WI38 (cell line): ENCODE measurements at regions not wholly inside any gene's neighbourhood (a gene's known extent, or its start where the extent isn't known, plus 50 kb on each side); places are given as distances from the start of the nearest gene placed in this dataset.

Experiments used
- H3K4me3 ChIP-seq: 2 replicates; pipeline ENCODE4 v1.5.1; 2011; ENCODE audit warnings: low read depth, mild to moderate bottlenecking, control low read depth, low read length
- TF ChIP-seq, protein P1 (sequence below): IDR thresholded peaks from 2 replicates; pipeline ENCODE4 v1.5.1; 2012; ENCODE audit warnings: low read depth, mild to moderate bottlenecking, control low read depth, low read length

DNA sequence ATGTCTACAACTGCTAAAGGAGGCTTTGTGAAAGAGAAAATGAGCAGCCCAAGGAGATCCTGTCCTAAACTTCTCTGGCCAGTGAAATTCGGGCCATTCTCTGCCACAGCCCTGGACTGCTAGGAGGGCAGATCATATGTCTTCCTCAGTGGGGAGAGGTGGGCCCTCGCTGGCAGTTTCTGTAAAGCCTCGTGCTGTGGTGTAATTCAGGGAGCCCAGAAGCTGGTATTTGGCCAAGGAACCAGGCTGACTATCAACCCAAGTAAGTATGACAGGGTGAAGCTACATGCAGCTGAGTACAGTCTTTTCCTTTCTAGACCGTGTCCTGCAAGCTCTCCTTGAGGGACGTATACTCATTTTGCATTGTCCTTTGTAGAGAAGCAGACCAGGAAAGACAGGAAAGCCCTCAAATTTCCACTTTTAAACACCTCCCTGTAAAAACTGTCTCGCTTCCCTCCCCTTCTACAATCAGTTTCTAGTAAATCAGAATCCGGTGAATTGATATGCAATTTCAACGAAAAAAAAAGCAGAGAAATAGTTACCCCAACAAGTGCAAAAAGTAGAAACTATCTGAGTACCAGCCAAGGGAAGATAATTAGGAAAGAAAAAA, 106.8 kb downstream of the DAD1 start:
- TF ChIP-seq, protein P1, sequence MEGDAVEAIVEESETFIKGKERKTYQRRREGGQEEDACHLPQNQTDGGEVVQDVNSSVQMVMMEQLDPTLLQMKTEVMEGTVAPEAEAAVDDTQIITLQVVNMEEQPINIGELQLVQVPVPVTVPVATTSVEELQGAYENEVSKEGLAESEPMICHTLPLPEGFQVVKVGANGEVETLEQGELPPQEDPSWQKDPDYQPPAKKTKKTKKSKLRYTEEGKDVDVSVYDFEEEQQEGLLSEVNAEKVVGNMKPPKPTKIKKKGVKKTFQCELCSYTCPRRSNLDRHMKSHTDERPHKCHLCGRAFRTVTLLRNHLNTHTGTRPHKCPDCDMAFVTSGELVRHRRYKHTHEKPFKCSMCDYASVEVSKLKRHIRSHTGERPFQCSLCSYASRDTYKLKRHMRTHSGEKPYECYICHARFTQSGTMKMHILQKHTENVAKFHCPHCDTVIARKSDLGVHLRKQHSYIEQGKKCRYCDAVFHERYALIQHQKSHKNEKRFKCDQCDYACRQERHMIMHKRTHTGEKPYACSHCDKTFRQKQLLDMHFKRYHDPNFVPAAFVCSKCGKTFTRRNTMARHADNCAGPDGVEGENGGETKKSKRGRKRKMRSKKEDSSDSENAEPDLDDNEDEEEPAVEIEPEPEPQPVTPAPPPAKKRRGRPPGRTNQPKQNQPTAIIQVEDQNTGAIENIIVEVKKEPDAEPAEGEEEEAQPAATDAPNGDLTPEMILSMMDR, result no peak
- H3K4me3 ChIP-seq, result no peak overlapping the region

- H3K4me3 ChIP-seq, result no peak overlapping the region
- TF ChIP-seq, protein P1, result no peak
These were observed 107.5 kb downstream of the DAD1 start for GRCh38 chr14:22481546-22481945.

DNA sequence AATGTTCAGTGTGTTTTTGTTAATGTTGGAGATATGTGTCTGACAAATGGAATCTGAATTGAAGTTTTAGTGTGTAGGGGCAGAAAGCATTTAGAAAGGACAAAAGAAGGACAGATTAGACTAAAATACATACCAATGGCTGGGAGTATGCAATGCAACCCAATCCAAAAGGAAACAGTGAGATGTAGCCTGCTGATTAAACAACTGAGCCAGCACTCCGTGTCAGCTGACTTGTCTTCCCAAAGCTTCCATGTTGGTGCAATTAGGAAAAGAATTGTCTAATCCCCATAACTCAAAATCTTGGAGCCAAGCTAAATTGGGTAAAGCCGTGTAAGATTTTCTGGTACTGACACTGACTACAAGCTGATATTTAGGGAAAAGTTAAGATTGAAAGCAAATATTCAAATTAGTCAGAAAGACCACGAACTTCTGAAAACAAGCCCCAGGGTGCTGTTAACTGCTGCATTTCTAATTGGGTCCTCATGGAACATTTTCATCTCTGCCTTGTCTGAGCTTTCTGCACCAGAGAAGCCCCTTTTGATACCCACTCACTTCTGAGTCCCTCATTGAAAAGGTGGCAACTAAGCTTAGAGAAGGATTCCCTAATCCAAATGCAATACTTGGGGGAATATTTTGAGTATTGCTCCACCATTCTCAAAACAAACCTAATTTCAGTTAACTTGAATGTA, 109.1 kb downstream of the DAD1 start:
- TF ChIP-seq, protein P1, result no peak
- H3K4me3 ChIP-seq, result no peak overlapping the region

- TF ChIP-seq, protein P1, result no peak
- no peak overlapping the region for H3K4me3 ChIP-seq
These were observed 109.9 kb downstream of the DAD1 start for GRCh38 chr14:22479132-22479531.

GRCh38 chr14:22478670-22479069, 110.4 kb downstream of the DAD1 start:
- no peak overlapping the region for H3K4me3 ChIP-seq

GRCh38 chr14:22478247-22478646, 110.8 kb downstream of the DAD1 start:
- no peak overlapping the region for H3K4me3 ChIP-seq
- TF ChIP-seq, protein P1, result no peak

More at GRCh38 chr14:22478670-22479069, 110.4 kb downstream of the DAD1 start:
- TF ChIP-seq, protein P1, result no peak

DNA sequence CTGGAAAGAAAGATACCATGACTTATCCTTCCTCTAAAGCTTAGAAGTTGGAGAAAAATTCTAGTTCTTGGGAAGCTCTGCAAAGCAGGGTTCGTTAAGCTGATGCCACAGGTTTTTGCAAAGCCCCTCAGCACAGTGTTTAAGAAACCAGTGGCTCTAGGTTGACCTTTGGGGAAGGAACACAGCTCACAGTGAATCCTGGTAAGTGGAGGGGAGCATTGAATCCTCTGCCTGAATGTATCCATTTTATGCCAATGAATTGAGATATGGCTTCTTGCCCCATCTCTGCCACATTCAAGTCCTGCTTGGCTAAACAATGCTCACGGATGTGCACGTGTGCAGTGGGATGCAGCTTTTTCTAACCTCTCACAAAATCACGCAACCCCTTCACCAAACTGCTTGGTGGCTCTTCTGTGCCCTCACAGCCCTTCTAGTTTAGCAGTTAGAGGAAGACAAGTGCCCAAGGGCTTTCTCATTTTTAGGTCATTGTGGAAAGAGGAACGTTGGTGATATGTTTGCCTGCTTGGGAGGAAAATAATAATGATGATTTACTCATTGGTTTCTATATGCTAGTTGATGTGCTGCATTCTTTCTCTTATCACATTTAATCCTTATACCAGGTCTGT, 111.3 kb downstream of the DAD1 start:
- TF ChIP-seq, protein P1, result no peak
- H3K4me3 ChIP-seq, result no peak overlapping the region
